Endothelial cell of umbilical vein (primary cell): ENCODE measurements at regions not wholly inside any gene's neighbourhood (a gene's known extent, or its start where the extent isn't known, plus 50 kb on each side); places are given as distances from the start of the nearest gene placed in this dataset.

Experiments
- BruUV-seq: library from RNA; stranded (reverse); fragments of 400-500 nt; replicated peaks from 2 replicates; lab custom pipeline; 2021; lab: Mats Ljungman, UMichigan
- CTCF ChIA-PET: fragments of 300-600, 350-600 bp; sonication (Branson Sonifier 250); formaldehyde crosslinking; loops from one replicate; lab custom pipeline; 2021; ENCODE audit warnings: antibody characterized with exemption, inconsistent platforms; lab: Charles Lee
- POLR2A ChIA-PET: fragments of 300-600, 350-600 bp; sonication (Branson Sonifier 250); formaldehyde crosslinking; loops from one replicate; lab custom pipeline; 2021; ENCODE audit warnings: antibody characterized with exemption, inconsistent platforms; lab: Charles Lee
- DNase-seq: peaks from one replicate; pipeline ENCODE4 v3.0.0-alpha.2; 2011; ENCODE audit warnings: low read depth, low spot score
- FAIRE-seq: peaks from 2 replicates; lab custom pipeline; 2011; peaks lifted over from hg19 to GRCh38; lab: Jason Lieb, UNC
- H2AFZ ChIP-seq: 2 replicates; pipeline ENCODE4 v1.6.0; 2012; ENCODE audit warnings: low read depth, low read length, control low read depth, inconsistent platforms
- H3K27ac ChIP-seq: 2 replicates; pipeline ENCODE4 v1.5.1; 2011; ENCODE audit warnings: low read depth, mild to moderate bottlenecking, control low read depth, low read length, moderate library complexity; ENCODE audit not compliant: insufficient read depth
- H3K27me3 ChIP-seq, 2 experiments: 2 replicates each; pipeline versions ENCODE4 v1.6.0 to v1.6.1; 2011; ENCODE audit warnings: low read length in 2 of 2, mixed read lengths in 1 of 2; ENCODE audit not compliant: control insufficient read depth in 2 of 2, insufficient read depth in 2 of 2
- H3K36me3 ChIP-seq, 2 experiments: 2 replicates in 1 of 2; 3 replicates in 1 of 2; pipeline ENCODE4 v1.5.1; 2011; ENCODE audit warnings: low read length in 2 of 2, mild to moderate bottlenecking in 1 of 2, moderate library complexity in 1 of 2; ENCODE audit not compliant: control insufficient read depth in 2 of 2, insufficient read depth in 2 of 2; ENCODE audit errors: extremely low read depth in 1 of 2
- H3K4me1 ChIP-seq: 3 replicates; pipeline ENCODE4 v1.5.1; 2011; ENCODE audit warnings: mild to moderate bottlenecking, low read length; ENCODE audit not compliant: control insufficient read depth, insufficient read depth; ENCODE audit errors: extremely low read depth
- H3K4me2 ChIP-seq: 2 replicates; pipeline ENCODE4 v1.6.1; 2011; ENCODE audit warnings: low read length, control low read depth, mixed read lengths; ENCODE audit not compliant: insufficient read depth
- H3K4me3 ChIP-seq, 3 experiments: fragments of 200-600 bp in 1 of 3; sonication (generic), shearing (Covaris generic) in 1 of 3; replicated peaks in 1 of 3; 2 replicates each; pipeline ENCODE4 v1.5.1; 2011 to 2016; ENCODE audit warnings: control low read depth in 3 of 3, low read length in 3 of 3, mild to moderate bottlenecking in 2 of 3, inconsistent platforms in 1 of 3, low read depth in 1 of 3, moderate library complexity in 1 of 3; ENCODE audit not compliant: insufficient read depth in 1 of 3
- H3K79me2 ChIP-seq: 2 replicates; pipeline ENCODE4 v1.6.0; 2012; ENCODE audit warnings: low read length, inconsistent platforms; ENCODE audit not compliant: control insufficient read depth, insufficient read depth
- H3K9ac ChIP-seq: replicated peaks from 2 replicates; pipeline ENCODE3; 2011; ENCODE audit warnings: low read length, control low read depth; ENCODE audit not compliant: insufficient read depth; ENCODE audit errors: extremely low read depth
- H3K9me1 ChIP-seq: replicated peaks from 3 replicates; pipeline ENCODE4 v1.6.0; 2011; ENCODE audit warnings: mild to moderate bottlenecking, low read length; ENCODE audit not compliant: control insufficient read depth, insufficient read depth; ENCODE audit errors: extremely low read depth
- H3K9me3 ChIP-seq: replicated peaks from 2 replicates; pipeline ENCODE4 v1.5.1; 2012; ENCODE audit warnings: low read length, inconsistent platforms; ENCODE audit not compliant: control insufficient read depth, insufficient read depth
- H4K20me1 ChIP-seq: replicated peaks from 2 replicates; pipeline ENCODE3; 2011; ENCODE audit warnings: mild to moderate bottlenecking, low read length; ENCODE audit not compliant: control insufficient read depth, insufficient read depth; ENCODE audit errors: extremely low read depth
- CTCF ChIP-seq, 2 donors: IDR thresholded peaks; 1 replicate in 1 of 2; 2 replicates in 1 of 2; pipeline ENCODE4 v1.5.1; 2011; ENCODE audit warnings: low read length in 2 of 2, mild to moderate bottlenecking in 2 of 2, moderate library complexity in 2 of 2, control low read depth in 1 of 2, inconsistent platforms in 1 of 2, low read depth in 1 of 2; ENCODE audit not compliant: insufficient read depth in 1 of 2; ENCODE audit errors: extremely low read depth in 1 of 2
- EZH2 ChIP-seq: IDR thresholded peaks from 2 replicates; pipeline ENCODE4 v1.6.1; 2012; ENCODE audit warnings: borderline replicate concordance, low read depth, mild to moderate bottlenecking, moderate library complexity, low read length, inconsistent platforms; ENCODE audit not compliant: severe bottlenecking
- FOS ChIP-seq: IDR thresholded peaks from 2 replicates; pipeline ENCODE4 v1.6.1; 2011; ENCODE audit warnings: mild to moderate bottlenecking, low read length, moderate library complexity, borderline replicate concordance; ENCODE audit not compliant: insufficient read depth
- GATA2 ChIP-seq: IDR thresholded peaks from 2 replicates; pipeline ENCODE4 v1.7.0; 2011; ENCODE audit warnings: low read depth, mild to moderate bottlenecking, moderate library complexity, mixed read lengths, low read length; ENCODE audit not compliant: insufficient read length, insufficient read depth
- JUN ChIP-seq: IDR thresholded peaks from 2 replicates; pipeline ENCODE4 v1.6.1; 2011; ENCODE audit warnings: borderline replicate concordance, low read depth; ENCODE audit not compliant: insufficient read length, insufficient read depth
- MAX ChIP-seq: IDR thresholded peaks from 2 replicates; pipeline ENCODE4 v1.6.1; 2011; ENCODE audit not compliant: insufficient read depth, insufficient read length
- MYC ChIP-seq: IDR thresholded peaks from one replicate; pipeline ENCODE4 v1.6.1; 2011; ENCODE audit warnings: mild to moderate bottlenecking, low read depth, low read length
- POLR2A ChIP-seq: IDR thresholded peaks from 2 replicates; pipeline ENCODE4 v1.6.1; 2012; ENCODE audit warnings: low read depth, mild to moderate bottlenecking, control low read depth, low read length
- POLR2AphosphoS5 ChIP-seq: IDR thresholded peaks from 2 replicates; pipeline ENCODE4 v1.6.1; 2012; ENCODE audit warnings: low read depth, mild to moderate bottlenecking, control low read depth, low read length, moderate library complexity; ENCODE audit not compliant: insufficient read depth
- dilution Hi-C: fragments of 300-500 bp; cut with MboI; formaldehyde crosslinking; loops from one replicate; pipeline ENCODE4 v1.15.0; 2019; ENCODE audit warnings: low sequenced_read_pairs; ENCODE audit not compliant: extremely low pct_ligation_motif_present
- intact Hi-C: fragments of 100-400 bp; cut with micrococcal nuclease; formaldehyde crosslinking; loops from one replicate; pipeline ENCODE4 v1.10.0; 2022

GRCh38 chr1:116841569-116842344 is 68.0 kb upstream of the PTGFRN start:
- dilution Hi-C loops (no loop called here), intact Hi-C loops (loop anchor here (1.0 kb wide), 1 partner anchor 214 kb away; no protein-coding TSS in a partner anchor)
- FAIRE-seq: no peak
- no peak overlapping the region for H3K4me3 ChIP-seq
- no peak overlapping the region for H2AFZ ChIP-seq
- no peaks in the 10 kb centered on the region for H3K36me3 ChIP-seq
- DNase-seq: no peak
- TF ChIP-seq CTCF (IDR thresholded peaks at IDR 0.05; ENCODE audit: extremely low read depth in 1 of 2, insufficient read depth in 1 of 2, low read depth in 1 of 2, low read length in 2 of 2) (no peak), EZH2 (no peak), POLR2AphosphoS5 (no peak), GATA2 (no peak), POLR2A (no peak), MAX (no peak), JUN (no peak), MYC (no peak), FOS (no peak)
- H3K9me3 ChIP-seq: no peaks in the 10 kb centered on the region
- POLR2A ChIA-PET: no interaction called here
- no peaks in the 10 kb centered on the region for H3K79me2 ChIP-seq
- no peaks in the 10 kb centered on the region for H4K20me1 ChIP-seq
- H3K27ac ChIP-seq: no peak overlapping the region
- H3K9ac ChIP-seq: no peak overlapping the region
- H3K4me1 ChIP-seq: no peaks in the 10 kb centered on the region
- no TSS peak for BruUV-seq
- no peaks in the 10 kb centered on the region for H3K27me3 ChIP-seq
- no peak overlapping the region for H3K4me2 ChIP-seq
- no peaks in the 10 kb centered on the region for H3K9me1 ChIP-seq
- CTCF ChIA-PET: interaction anchor here (0.7 to 2.9 kb wide), 8 partner anchors 9 to 246 kb away, joined by 3 to 12 read pairs (median 6); no protein-coding TSS in a partner anchor
